Stimulated activated CD4-positive, alpha-beta T cell treated with anti-CD3 and anti-CD28 coated beads, Interleukin-4, amount 100 ng/mL, for 48 hours (primary cell): ENCODE measurements at regions not wholly inside any gene's neighbourhood (a gene's known extent, or its start where the extent isn't known, plus 50 kb on each side); places are given as distances from the start of the nearest gene placed in this dataset.
"Not testable (repeated sequence)": the region's sequence is repeated elsewhere in the genome, so short reads cannot be mapped to it uniquely, and the experiment has no call there.

Experiments
- DNase-seq, 2 donors: peaks; one replicate each; pipeline ENCODE4 v3.0.0-alpha.2; 2020; ENCODE audit warnings: low read depth in 2 of 2

DNA sequence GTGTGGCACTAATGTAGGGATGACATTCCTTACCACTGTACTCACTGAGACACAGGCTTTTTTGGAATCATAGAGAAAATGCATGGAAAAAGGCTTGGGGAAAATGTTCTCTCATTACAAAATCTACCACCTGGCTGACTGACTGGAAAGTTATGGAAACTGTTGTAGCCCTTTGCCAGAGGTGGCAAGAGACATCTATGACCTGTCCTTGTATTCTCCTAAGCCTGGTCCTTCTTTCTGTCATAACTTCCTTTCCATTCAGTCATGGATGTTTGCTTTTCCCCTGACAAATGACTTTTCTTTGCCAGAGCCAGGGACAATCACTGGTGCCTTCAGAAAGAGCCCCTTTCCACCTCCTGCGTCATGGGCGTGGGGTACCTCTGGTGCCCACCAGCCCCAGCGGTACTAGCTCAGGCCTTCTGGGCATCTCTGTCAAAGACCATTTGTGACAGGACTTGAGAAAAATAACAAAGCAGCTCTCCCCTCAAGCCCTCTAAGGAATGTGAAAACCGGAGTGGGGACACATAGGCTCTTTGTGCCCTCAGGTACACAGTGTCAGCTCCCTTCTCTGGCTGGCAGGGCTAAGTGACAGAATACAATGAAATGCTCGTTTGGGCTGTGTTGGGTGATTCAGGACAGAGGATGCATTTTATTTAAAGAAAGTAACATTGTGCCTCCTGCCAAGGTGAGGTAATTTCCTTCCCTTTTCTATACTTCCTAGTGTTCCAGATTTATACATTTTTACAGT is 381.1 kb upstream of the RASGRP1 start:
- no peak for DNase-seq

DNA sequence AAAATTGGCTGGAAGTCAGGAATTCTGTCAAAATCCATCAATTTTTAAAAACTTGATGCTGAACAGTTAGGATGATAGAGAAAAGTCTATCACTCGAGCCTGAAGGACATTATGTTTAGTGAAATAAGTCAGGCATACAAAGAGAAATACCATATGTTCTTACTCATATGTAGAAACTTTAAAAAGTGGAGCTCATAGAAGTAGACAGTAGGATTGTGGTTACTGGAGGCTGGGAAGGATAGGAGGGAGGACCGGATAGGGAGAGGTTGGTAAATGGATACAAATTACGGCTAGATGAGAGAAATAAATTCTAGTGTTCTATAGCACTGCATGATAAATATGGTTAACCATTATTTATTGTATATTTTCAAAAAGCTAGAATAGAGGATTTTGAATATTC is 389.5 kb upstream of the RASGRP1 start:
- no peak for DNase-seq

GRCh38 chr15:38961456-38961855 is 396.8 kb upstream of the RASGRP1 start:
- DNase-seq: no peak

DNA sequence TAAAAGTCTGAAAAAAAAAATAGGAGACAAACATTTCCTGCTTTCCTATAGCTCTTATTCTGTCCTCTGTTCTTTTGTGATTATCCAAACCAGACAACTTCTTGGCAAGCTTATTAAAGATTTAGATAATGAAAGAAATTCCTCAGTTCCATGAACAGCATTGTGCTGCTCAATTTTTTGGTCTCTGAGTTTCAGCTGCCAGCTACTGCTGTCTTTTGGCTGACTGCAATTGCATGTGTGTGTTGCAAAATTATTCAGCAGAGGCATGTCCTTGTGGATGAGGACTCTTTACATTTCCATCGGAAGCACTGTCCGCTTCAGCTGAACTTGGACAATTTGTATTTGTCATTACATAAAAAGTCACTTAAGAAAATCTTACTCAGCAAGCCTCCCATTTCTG is 397.3 kb upstream of the RASGRP1 start:
- no peak for DNase-seq

DNA sequence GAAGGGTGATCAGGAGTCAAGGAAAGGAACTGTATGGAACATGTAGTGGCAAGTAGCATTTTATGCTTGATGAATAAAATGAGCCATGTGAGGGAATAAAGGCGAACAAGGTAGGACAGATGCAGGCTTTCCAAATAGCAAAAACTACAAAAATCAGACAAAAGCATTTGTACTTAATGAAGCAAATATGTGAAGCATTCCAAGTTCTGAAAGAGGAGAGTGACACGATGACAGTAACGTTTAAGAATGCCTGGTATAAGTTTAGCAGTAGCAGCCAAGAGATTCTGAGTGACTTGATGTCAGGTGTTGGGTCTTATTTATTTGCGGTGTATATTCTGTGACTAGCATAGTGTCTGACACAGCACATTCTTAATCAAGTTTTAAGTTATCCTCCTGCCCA is 408.2 kb upstream of the RASGRP1 start:
- DNase-seq: no peak

- no peak for DNase-seq
Observed at GRCh38 chr15:38975282-38975990, 410.8 kb upstream of the RASGRP1 start.

- DNase-seq: no peak
Observed at GRCh38 chr15:38991126-38991525, 426.5 kb upstream of the RASGRP1 start.

DNA sequence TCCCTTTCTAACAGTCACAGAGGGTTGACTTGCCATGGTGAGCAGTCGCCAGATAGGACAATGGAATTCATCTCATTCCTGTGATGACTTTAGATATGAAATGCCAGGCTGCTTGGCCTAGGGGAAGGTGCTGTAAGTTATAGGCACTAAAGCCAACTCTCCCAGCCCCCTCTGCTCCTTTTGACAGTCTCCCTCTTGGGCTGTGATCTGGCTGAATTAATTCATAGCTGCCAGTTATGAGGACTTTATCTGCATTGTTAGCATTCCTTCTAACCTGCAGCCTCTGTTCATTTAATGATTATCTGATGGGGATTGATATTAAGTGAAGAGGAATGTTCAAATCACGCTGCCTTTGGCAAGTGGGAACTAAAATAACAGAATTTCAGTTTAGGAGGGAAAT is 427.1 kb upstream of the RASGRP1 start:
- DNase-seq: no peak

GRCh38 chr15:38992506-38992905 is 427.9 kb upstream of the RASGRP1 start:
- DNase-seq: no peak

DNA sequence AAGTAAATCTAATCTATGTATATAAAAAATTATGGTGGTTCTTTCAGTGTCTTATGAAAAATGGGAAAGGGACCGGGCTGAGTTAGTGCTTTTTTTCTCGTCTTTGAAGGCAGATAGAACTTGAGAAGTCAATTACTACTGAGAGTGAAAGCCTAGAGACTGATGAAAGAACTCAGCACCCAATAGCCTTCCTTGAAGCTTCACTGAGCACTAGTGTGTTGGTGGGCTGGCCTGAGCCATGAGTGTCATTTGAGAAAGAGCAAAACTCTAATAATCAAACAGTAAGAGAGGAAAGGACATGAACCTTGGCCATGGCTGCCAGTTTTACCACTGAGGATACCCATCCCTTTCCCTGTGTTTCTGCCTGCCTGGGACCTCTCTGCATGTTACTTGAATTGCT is 428.3 kb upstream of the RASGRP1 start:
- DNase-seq: no peak

GRCh38 chr15:38994310-38994709 is 429.7 kb upstream of the RASGRP1 start:
- DNase-seq: no peak

- no peak for DNase-seq
Observed at GRCh38 chr15:38996111-38996631, 431.6 kb upstream of the RASGRP1 start.

GRCh38 chr15:38997841-38998240 is 433.2 kb upstream of the RASGRP1 start:
- DNase-seq: no peak

GRCh38 chr15:39000008-39000734 is 435.6 kb upstream of the RASGRP1 start:
- no peak for DNase-seq

GRCh38 chr15:39009740-39010139 is 445.1 kb upstream of the RASGRP1 start:
- no peak for DNase-seq

DNA sequence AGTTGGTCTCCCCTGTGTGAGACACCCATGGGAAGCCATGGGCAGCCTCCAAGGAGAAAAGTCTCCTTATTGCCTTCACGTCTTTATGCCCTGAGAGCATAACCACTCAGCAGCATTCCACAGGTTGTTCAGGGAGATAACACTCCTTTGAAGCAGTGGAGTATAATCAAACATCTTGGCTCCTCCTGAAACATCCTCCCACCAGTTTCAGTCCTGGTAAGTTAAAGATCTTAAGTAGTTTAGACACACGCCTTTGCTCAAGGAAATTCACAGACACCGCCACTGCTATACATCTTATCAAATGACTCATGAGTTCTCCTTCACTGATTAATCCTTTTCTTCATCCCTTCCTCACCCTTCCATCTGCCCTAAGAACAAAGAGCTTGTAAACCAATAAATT is 446.5 kb upstream of the RASGRP1 start:
- DNase-seq: not testable (repeated sequence)

- DNase-seq: no peak
Observed at GRCh38 chr15:39013262-39013661, 448.6 kb upstream of the RASGRP1 start.

DNA sequence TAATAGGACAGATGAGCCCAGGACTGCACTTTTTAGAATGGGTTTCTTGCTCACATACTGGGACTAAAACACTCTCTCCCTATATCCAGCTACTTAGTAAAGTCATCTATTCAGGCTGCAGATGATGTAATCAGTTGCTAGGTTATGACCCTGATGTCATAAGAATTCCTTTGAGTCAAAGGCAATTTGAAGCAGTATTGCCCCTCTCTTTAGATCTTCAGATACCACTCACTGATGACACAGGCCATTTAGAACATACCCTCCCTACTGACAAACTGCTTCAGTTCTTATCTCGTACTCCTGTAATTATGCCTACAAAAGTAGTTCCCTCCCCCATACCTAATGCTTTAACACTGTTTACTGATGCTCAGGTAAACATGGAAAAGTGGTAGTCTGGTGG is 450.1 kb upstream of the RASGRP1 start:
- no peak for DNase-seq

DNA sequence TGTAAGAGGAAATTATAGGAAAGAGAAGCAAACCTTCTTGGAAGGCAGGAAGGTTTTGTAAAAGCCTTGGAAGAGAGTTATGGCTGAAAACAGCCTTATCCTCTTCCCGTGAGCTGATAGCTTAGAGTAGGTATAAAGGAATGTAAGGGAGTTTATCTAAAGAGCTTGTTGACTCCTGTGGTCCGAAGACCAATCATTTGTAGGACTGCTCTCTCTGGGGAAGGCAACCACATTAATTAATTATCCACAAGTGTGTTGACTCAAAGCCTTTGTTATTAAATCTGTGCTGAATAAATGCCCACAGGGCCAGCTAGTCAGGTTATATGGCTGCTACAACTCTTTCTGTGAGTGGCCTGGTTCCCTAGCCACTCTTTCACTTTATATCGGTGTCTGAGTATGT is 452.1 kb upstream of the RASGRP1 start:
- DNase-seq: no peak

DNA sequence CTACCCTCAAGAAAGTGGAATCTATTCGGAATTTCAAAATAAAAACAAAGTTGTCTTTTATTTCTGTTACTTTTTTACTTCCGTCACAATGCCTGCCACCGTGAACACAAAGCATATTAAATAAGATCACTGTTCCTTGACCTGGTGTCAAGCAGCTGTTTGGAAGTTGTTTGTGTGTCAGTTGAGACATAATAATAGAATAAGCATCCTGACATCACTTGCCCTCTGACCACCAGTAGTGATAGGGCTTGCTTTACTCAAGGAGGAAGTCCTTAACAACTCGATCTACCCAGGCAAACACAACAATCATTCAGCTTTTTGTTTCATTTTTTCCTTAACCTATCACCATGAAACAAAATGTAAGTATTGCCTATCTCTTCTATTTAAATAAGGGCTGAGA is 454.4 kb upstream of the RASGRP1 start:
- no peak for DNase-seq

DNA sequence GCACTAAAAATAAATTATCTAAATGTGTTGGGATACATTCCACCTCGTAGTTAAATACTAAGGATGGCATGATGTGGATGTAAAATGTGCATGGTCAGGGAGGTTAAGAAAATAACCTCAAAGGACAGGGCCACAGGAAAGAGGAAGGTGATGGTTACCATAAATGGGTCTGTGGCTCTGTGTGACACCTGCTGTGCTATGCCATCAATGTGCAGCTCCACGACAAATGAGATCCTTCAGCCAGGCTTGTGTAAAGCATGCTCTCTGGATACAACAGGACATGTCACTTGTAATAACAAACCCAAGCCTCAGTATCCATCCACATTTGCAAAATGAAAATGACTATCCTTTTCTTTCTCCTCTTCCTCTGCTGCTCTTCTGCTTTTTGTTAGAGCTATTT is 456.7 kb upstream of the RASGRP1 start:
- DNase-seq: no peak

- no peak for DNase-seq
Observed at GRCh38 chr15:39022532-39023305, 458.1 kb upstream of the RASGRP1 start.
